HG02973 (cell line): ENCODE measurements at regions not wholly inside any gene's neighbourhood (a gene's known extent, or its start where the extent isn't known, plus 50 kb on each side); places are given as distances from the start of the nearest gene placed in this dataset.
"Not testable (repeated sequence)": the region's sequence is repeated elsewhere in the genome, so short reads cannot be mapped to it uniquely, and the experiment has no call there.

Experiments used
- ATAC-seq: cut with Tn5 transposase; IDR thresholded peaks from one replicate; pipeline ENCODE4 v1.9.1; 2021; ENCODE audit warnings: moderate library complexity; ENCODE audit not compliant: unreplicated experiment

DNA sequence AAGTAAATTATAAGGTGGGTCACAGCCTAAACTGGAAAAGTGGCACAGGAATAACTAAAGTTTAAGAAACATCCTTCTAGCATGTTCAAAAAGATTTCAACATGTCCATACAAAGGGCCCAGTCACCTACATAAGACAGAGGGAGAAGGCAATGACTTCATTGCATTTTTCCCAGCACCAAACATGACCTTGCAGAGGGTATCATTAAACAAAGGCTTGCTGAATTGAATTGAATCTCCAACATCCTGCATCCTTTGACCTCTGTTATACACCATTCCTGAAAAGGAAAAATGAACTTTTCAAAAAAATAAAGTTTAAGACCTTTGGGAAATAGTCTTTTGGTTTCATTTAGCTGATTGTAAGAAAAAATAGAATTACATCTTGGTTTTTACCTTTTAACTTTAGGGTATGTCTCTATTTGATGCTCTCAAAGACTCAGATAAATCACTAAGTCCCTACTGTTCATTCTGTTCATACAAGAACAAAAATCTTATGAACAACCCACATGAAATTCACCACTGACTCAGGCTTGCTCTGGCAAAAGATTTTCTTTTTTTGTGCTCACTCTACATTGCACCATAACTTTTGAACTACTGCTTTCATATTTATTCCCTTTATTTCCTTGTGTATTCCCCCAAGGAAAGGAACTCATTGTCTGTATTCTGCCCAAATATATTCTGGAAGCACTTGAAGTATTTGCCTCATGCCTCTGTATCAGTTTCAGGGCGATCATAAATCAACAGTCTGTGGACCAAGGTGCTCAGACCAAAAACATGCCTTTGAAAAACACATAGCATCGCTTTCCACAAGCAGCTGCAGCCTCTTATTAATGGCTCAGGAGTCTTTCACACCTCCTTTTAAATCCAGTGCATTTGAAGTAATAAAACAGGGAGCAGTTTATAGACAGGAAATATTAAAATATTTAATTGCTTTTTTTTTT lies 121.7 kb downstream of the DUSP6 start:
- ATAC-seq = no peak

GRCh38 chr12:89228491-89228890 lies 123.8 kb downstream of the DUSP6 start:
- ATAC-seq = no peak

DNA sequence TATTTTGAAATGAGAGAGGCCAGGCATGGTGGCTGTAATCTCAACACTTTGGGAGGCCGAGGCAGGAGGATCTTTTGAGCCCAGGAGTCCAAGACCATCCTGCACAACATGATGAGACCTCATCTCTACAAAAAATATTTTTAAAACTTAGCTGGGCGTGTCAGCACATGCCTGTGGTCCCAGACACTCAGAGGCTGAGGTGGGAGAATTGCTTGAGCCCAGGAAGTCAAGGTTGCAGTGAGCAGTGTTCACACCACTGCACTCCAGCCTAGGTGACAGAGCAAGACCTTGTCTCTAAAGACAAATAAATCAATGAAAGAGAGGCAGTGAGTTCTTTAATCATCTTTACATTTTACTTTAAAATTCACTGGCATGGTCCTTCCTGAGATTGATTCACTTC lies 124.5 kb downstream of the DUSP6 start:
- ATAC-seq = no peak

- ATAC-seq = peak; percentile 55
Measured at GRCh38 chr12:89225808-89226411, 126.4 kb downstream of the DUSP6 start.

DNA sequence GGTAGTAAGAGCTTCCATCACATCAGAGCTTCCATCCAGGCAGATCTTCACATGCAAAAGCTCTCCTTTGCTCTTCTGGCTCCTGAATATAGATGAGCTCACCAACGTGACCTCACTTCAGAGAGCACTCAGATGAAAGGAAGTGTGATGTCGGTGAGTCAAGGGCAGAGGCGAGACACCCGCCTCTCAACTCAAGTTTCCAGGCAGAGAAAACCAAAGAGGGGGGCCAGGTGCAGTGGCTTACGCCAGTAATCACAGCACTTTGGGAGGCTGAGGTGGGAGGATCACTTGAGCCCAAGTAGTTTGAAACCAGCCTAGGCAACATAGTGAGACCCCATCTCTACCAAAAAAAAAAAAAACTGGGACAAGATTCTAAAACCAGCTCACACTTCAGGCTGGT lies 126.9 kb downstream of the DUSP6 start:
- no peak for ATAC-seq

GRCh38 chr12:89222580-89222979 lies 129.7 kb downstream of the DUSP6 start:
- ATAC-seq = not testable (repeated sequence)

- ATAC-seq = no peak
Measured at GRCh38 chr12:89217472-89217871, 134.8 kb downstream of the DUSP6 start.

GRCh38 chr12:89216211-89216952 lies 135.9 kb downstream of the DUSP6 start:
- ATAC-seq = no peak

DNA sequence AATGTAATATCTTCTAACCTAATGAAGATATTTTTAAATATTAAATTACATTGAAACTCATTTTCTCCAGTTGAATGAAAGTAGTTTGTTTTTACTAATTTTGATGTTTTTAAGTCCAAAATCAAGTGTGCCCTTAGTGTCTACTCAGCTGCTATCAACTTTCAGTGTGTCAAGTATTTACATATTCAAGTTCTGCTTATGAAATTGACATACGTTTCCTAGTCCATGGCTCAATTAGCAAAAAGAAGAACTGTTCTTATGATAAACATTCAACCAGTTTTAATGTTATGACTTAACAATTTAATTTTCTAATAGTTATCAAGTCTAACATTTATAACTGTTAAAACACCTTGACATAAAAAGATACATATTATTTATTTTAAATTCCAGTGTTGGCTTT lies 137.1 kb downstream of the DUSP6 start:
- ATAC-seq = no peak

GRCh38 chr12:89213747-89214146 lies 138.6 kb downstream of the DUSP6 start:
- no peak for ATAC-seq

DNA sequence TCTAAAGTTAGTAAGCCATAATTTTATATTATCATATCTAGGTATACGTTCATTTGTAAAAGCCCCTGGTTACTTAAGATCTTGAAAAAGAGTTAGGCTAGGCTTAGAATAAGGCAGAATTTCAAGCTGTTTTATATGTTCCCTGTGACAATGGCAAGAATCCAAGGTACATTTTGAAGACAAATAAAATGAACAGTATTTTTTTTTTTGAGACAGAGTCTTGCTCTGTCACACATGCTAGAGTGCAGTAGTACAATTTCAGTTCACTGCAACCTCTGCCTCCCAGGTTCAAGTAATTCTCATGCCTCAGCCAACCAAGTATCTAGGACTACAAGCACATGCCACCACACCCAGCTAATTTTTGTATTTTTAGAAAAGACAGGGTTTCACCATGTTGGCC lies 139.2 kb downstream of the DUSP6 start:
- no peak for ATAC-seq

DNA sequence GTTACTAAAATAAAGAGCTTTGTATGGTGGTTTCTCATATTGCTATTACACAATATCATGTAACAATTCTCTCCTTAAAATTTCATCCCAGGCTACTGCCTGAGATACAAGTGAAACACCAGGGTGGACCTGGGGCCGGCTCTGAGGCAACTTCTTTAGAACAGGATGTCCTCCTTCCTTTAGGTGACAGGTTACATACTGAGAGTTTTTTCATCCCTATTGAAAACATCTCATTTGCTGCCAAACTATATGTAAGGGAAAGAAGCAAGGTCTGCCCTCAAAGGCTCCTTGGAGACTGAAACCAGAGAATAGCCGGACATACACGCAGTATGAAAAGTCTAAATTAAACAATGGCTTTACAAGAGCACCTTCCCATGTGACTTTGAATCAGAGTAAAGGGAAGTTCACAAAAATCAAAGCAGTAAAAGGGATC lies 139.9 kb downstream of the DUSP6 start:
- no peak for ATAC-seq

DNA sequence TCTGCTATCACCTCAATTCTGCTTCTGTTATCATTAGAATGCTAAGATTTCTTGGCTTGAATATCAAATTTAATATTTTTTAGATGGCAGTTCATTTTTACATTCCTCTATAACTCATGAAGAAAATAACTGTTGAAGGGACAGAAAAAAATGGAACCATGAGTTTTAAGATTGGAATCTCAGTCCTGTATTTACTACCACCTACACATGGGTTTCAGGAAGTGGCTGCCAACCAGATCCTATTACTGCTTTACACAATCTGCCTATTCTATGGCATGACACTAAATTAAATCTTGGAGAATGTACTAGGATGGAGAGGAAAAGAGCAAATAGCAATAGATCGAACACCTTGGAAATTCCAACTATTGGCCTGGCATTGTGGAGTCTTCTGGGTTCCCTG lies 140.8 kb downstream of the DUSP6 start:
- no peak for ATAC-seq

GRCh38 chr12:89210277-89210676 lies 142.0 kb downstream of the DUSP6 start:
- ATAC-seq = peak; percentile 58

DNA sequence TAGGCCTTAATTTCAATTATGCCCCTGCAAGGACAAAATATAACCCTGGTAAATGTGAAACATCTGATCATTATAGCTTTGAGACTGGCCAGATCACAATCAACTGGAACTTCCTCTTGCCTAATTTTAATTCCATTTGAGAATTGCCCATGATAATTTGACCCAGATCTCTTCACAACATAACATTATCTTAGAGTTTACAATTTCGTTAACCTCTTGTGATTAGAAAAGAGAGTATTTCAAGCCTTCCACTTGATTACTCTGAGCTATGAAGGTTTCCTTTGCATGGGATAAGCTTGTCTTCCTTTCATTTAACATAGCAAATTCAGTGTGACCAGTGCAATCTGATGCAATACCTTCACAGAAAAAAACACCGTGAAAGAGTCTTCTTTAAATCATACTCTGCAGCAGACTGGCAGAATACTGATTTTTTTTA lies 143.6 kb downstream of the DUSP6 start:
- ATAC-seq = no peak

DNA sequence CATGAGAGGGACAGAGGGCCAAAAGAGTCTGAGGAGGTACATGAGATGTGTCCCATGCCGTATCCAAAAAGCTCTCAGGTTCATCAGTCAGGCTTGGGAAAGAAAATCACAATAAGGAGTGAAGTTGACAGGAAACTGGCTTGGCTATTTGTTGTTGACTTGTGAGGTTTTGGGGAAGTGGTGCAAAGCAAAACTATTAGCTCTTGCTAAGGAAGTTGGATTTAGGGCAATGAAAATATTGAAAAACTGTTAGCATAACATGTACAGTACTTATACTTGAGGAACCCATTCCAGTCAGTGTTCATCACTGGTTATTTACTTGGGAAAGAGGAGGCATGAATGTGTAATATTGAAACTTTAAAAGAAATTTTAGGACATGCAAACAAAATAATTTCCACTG lies 145.9 kb downstream of the DUSP6 start:
- ATAC-seq = no peak

- ATAC-seq = no peak
Measured at GRCh38 chr12:89205517-89205916, 146.8 kb downstream of the DUSP6 start.

DNA sequence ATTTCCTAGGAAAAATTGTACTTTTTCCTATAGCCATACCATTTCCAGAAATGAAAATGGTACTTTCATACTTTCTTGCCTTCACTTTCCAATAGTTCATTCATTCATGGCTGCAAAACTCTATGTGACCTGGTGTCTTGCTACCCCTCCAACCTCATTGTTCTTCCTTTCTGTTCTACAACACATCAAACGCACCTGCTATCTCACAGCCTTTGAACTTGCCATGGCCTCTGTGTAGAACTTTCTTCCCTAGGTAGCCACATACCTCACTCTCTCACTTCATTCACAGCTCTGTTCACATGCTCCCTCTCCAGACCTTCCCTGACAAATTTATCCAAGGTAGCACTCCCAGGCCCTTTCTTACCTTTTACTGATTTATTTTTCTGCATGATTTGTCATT lies 149.2 kb downstream of the DUSP6 start:
- no peak for ATAC-seq

- ATAC-seq = no peak
Measured at GRCh38 chr12:89200217-89200616, 152.1 kb downstream of the DUSP6 start.

- ATAC-seq = no peak
Measured at GRCh38 chr12:89195470-89195869, 156.8 kb downstream of the DUSP6 start.

- no peak for ATAC-seq
Measured at GRCh38 chr12:89194683-89195082, 157.6 kb downstream of the DUSP6 start.

- no peak for ATAC-seq
Measured at GRCh38 chr12:89192429-89192828, 159.9 kb downstream of the DUSP6 start.
